Heart left ventricle (tissue), 16 donors: ENCODE measurements at regions not wholly inside any gene's neighbourhood (a gene's known extent, or its start where the extent isn't known, plus 50 kb on each side); places are given as distances from the start of the nearest gene placed in this dataset.
"Not testable (repeated sequence)": the region's sequence is repeated elsewhere in the genome, so short reads cannot be mapped to it uniquely, and the experiment has no call there.

Experiments used
- ATAC-seq, 4 donors: fragments of 200-7000 bp; cut with Tn5 transposase; one replicate each; pipeline ENCODE4 v1.9.1; 2020 to 2022; ENCODE audit warnings: moderate library complexity in 4 of 4, mild to moderate bottlenecking in 3 of 4, moderate number of reproducible peaks in 1 of 4
- DNase-seq, 5 donors: peaks; one replicate each; pipeline ENCODE4 v3.0.0-alpha.2; 2020
- H3K27ac ChIP-seq, 12 donors: fragments of 200-600 bp; sonication (generic) in 4 of 12; one replicate each; pipeline versions ENCODE4 v1.5.0 to v1.8.0; 2016 to 2022; ENCODE audit warnings: mild to moderate bottlenecking in 2 of 12
- H3K27me3 ChIP-seq, 9 donors: fragments of 200-600 bp; sonication (generic) in 2 of 9; one replicate each; pipeline versions ENCODE4 v1.5.1 to v1.8.0; 2016 to 2022; ENCODE audit warnings: mild to moderate bottlenecking in 3 of 9
- H3K36me3 ChIP-seq, 9 donors: fragments of 200-600 bp; sonication (generic) in 2 of 9; one replicate each; pipeline versions ENCODE4 v1.5.0 to v1.8.0; 2018 to 2022; ENCODE audit warnings: mild to moderate bottlenecking in 2 of 9
- H3K4me1 ChIP-seq, 12 donors: fragments of 200-600 bp; sonication (generic) in 4 of 12; one replicate each; pipeline versions ENCODE4 v1.5.0 to v1.8.0; 2016 to 2022; ENCODE audit warnings: mild to moderate bottlenecking in 3 of 12
- H3K4me3 ChIP-seq, 12 donors: fragments of 200-600 bp; sonication (generic) in 4 of 12; one replicate each; pipeline versions ENCODE4 v1.5.0 to v1.8.0; 2017 to 2022; ENCODE audit warnings: mild to moderate bottlenecking in 9 of 12, moderate library complexity in 4 of 12
- H3K9me3 ChIP-seq, 12 donors: fragments of 200-600 bp; sonication (generic) in 4 of 12; one replicate each; pipeline versions ENCODE4 v1.5.0 to v1.8.0; 2016 to 2022; ENCODE audit warnings: mild to moderate bottlenecking in 1 of 12
- CTCF ChIP-seq, 12 donors: fragments of 200-600 bp; sonication (generic) in 4 of 12; IDR thresholded peaks; one replicate each; pipeline versions ENCODE4 v1.5.0 to v1.8.0; 2018 to 2022; ENCODE audit warnings: antibody characterized with exemption in 12 of 12, mild to moderate bottlenecking in 5 of 12
- POLR2A ChIP-seq, 2 donors: fragments of 450-650 bp; IDR thresholded peaks; one replicate each; pipeline ENCODE4 v1.6.1; 2017; ENCODE audit warnings: antibody characterized with exemption in 2 of 2, mild to moderate bottlenecking in 2 of 2, moderate library complexity in 2 of 2
- WGBS, 4 donors: extraction: QIAGEN DNeasy Blood & Tissue Kit in 2 of 4; methylation state at CpG; one replicate each; pipeline versions ENCODE4 v1.1.5 to v1.1.7; 2013 to 2018; 5-methylcytosine and 5-hydroxymethylcytosine counted together
- intact Hi-C, 10 donors: fragments of 100-400 bp; cut with DNase I; formaldehyde crosslinking; loops; one replicate each; pipeline versions ENCODE4 v1.11.1 to v1.14.2; 2022
- donor health status: ischemic (EF 13 %, LVEDD 7.1; RV severe dilation, severe dysfunction).
- donor health status: healthy with polysubstance abuse.
- donor health status: DM: no; HTN: yes; CAD: no.
- donor health status: DM: no; HTN: no; CAD: no.
- donor health status: ischemic (EF 25% LVEDD 6.9; RV normal size, moderate dysfunction).
- donor health status: ischemic (EF 25% LVEDD 5.7; RV mildly dilated, moderate dysfunction).
- donor health status: healthy.
- donor health status: DM: yes; HTN: yes; CAD: no.
- donor health status: ischemic (EF 35%, LVEDD 5.7; RV mildly dilated, moderate dysfunction).
- donor health status: nonischemic (EF 11% LVEDD 7.7; RV severe dilation, severe dysfunction).
- donor health status: DM: yes; HTN: yes; CAD: no.
- donor health status: PGD.
- donor health status: ischemic (EF 29% LVEDD 5.4; RV normal size, mild dysfunction).
- donor health status: nonischemic (EF 23%, LVEDD 6.1; RV moderate dilation, normal function).

DNA sequence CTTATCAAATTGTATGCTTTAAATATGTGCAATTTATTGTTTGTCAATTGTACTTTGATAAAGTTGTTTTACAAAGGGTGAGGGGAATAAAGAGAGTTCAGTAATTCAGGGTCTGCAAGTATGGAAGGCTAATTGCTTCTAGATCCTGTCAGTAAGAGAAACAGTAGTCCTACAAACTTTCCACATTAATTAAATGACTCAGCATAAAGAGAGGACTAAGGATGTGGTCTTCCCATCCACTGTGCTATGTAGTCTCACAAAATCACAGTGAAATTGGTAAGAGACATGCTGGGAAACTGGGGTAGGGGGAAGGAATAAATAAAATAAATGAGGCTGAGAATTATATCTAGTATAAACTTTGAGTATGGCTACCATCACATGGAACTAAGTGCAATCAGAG lies 130.2 kb upstream of the PKP2 start:
- DNase-seq (no peak), ATAC-seq (no peak)
- TF ChIP-seq POLR2A (IDR thresholded peaks at IDR 0.05) (no peak), CTCF (IDR thresholded peaks at IDR 0.05) (no peak)
- intact Hi-C loops = no loop called here
- H3K9me3 ChIP-seq = peaks cover 0 to 5% (median 0%) of the 10 kb centered on the region in 12 donors
- no peaks in the 10 kb centered on the region for H3K36me3 ChIP-seq
- H3K27me3 ChIP-seq = no peaks in the 10 kb centered on the region
- no peaks in the 10 kb centered on the region for H3K4me1 ChIP-seq
- no peak overlapping the region for H3K27ac ChIP-seq
- no peak overlapping the region for H3K4me3 ChIP-seq

DNA sequence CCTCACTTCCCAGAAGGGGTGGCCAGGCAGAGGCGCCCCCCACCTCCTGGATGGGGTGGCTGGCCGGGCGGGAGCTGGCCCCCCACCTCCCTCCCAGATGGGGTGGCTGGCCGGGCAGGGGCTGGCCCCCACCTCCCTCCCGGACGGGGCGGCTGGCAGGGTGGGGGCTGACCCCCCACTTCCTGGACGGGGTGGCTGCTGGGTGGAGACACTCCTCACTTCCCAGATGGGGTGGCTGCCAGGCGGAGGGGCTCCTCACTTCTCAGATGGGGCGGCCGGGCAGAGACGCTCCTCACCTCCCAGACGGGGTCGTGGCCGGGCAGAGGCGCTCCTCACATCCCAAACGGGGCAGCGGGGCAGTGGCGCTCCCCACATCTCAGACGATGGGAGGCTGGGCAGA lies 126.1 kb upstream of the PKP2 start:
- peaks cover 0 to 14% (median 0%) of the 10 kb centered on the region in 12 donors for H3K9me3 ChIP-seq
- ATAC-seq, H3K4me3 ChIP-seq, H3K27me3 ChIP-seq, H3K27ac ChIP-seq, DNase-seq, intact Hi-C loops, H3K36me3 ChIP-seq, H3K4me1 ChIP-seq: not testable (repeated sequence)
- 88 to 100% (median 93%) methylated on average over 1 to 20 of the region's 20 CpGs for WGBS, 4 donors

GRCh38 chr12:33017029-33017428 lies 120.5 kb upstream of the PKP2 start:
- ATAC-seq, H3K27me3 ChIP-seq, H3K4me3 ChIP-seq, H3K36me3 ChIP-seq, DNase-seq, intact Hi-C loops, H3K4me1 ChIP-seq, H3K27ac ChIP-seq: not testable (repeated sequence)
- H3K9me3 ChIP-seq = peaks cover 0 to 23% (median 4%) of the 10 kb centered on the region in 12 donors
- WGBS, 4 donors = 48 to 58% (median 49%) methylated on average over 2 of the region's 2 CpGs

DNA sequence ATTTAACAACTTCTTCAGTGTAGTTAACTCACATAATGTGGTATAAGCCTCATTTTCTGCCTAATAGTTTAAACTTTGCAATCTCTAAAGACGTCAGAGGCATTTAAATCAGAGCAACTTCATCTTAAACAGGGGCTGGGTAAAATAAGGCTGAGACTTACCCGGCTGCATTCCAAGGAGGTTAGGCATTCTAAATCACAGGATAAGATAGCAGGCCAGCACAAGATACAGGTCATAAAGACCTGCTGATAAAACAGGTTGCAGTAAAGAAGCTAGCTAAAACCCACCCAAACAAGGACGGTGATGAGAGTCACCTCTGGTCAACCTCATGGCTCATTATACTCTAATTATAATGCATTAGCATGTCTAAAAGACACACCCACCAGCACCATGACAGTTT lies 115.6 kb upstream of the PKP2 start:
- TF ChIP-seq POLR2A (IDR thresholded peaks at IDR 0.05) = no peak
- no peak for TF ChIP-seq CTCF (IDR thresholded peaks at IDR 0.05)
- Histone ChIP-seq H3K4me1 (no peaks in the 10 kb centered on the region), H3K27ac (no peak overlapping the region), H3K9me3 (peaks cover 0 to 18% (median under 1%) of the 10 kb centered on the region in 12 donors), H3K36me3 (no peaks in the 10 kb centered on the region), H3K27me3 (no peaks in the 10 kb centered on the region), H3K4me3 (no peak overlapping the region)
- no peak for DNase-seq
- 11 to 25% (median 19%) methylated on average over 3 of the region's 3 CpGs for WGBS, 4 donors
- ATAC-seq = no peak
- intact Hi-C loops = no loop called here

DNA sequence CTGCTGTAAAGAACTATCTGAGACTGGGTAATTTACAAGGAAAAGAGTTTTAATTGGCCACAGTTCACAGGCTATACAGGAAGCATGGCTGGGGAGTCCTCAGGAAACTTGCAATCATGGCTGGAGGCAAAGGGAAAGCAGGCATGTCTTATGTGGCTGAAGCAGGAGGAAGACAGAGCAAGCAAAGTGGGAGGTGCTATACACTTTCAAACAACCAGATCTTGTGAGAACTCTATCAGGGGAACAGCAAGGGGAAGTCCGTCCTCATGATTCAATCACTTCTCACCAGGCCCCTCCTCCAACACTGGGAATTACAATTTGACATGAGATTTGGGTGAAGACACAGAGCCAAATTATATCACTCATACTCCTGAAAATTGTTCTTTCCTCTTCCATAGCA lies 109.5 kb upstream of the PKP2 start:
- Histone ChIP-seq H3K36me3 (no peaks in the 10 kb centered on the region), H3K9me3 (peaks cover 0 to 37% (median 2%) of the 10 kb centered on the region in 12 donors), H3K27me3 (no peaks in the 10 kb centered on the region), H3K4me1 (no peaks in the 10 kb centered on the region), H3K4me3 (no peak overlapping the region), H3K27ac (no peak overlapping the region)
- TF ChIP-seq POLR2A (IDR thresholded peaks at IDR 0.05) = no peak
- TF ChIP-seq CTCF (IDR thresholded peaks at IDR 0.05) = no peak
- ATAC-seq = no peak
- 40 to 78% (median 56%) methylated on average over 1 of the region's 1 CpG for WGBS, 4 donors
- intact Hi-C loops = no loop called here
- DNase-seq = no peak
